CD4-positive, alpha-beta memory T cell (primary cell): ENCODE measurements at regions not wholly inside any gene's neighbourhood (a gene's known extent, or its start where the extent isn't known, plus 50 kb on each side); places are given as distances from the start of the nearest gene placed in this dataset.

ENCODE experiments used
- CTCF ChIA-PET: fragments of 350-600 bp; sonication (Branson Sonifier 250); formaldehyde crosslinking; loops from one replicate; lab custom pipeline; 2021; ENCODE audit warnings: inconsistent platforms; ENCODE audit not compliant: partially characterized antibody; lab: Charles Lee
- POLR2A ChIA-PET: fragments of 350-600 bp; sonication (Branson Sonifier 250); formaldehyde crosslinking; loops from one replicate; lab custom pipeline; 2021; ENCODE audit not compliant: partially characterized antibody; lab: Charles Lee
- DNase-seq, 5 donors: peaks; one replicate each; pipeline versions ENCODE4 v3.0.0 to v3.0.0-alpha.2; 2020 to 2022; ENCODE audit warnings: mixed read lengths in 1 of 5
- H3K27ac ChIP-seq: one replicate; pipeline ENCODE4 v1.7.0; 2013; ENCODE audit warnings: low read depth, low read length
- H3K27me3 ChIP-seq: 2 replicates; pipeline ENCODE4 v1.7.0; 2013; ENCODE audit warnings: mild to moderate bottlenecking, low read length, moderate library complexity; ENCODE audit not compliant: insufficient read depth
- H3K36me3 ChIP-seq: 2 replicates; pipeline ENCODE4 v1.7.0; 2013; ENCODE audit warnings: mild to moderate bottlenecking, low read length, moderate library complexity; ENCODE audit not compliant: insufficient read depth
- H3K4me1 ChIP-seq: 2 replicates; pipeline ENCODE4 v1.7.0; 2013; ENCODE audit warnings: mild to moderate bottlenecking, low read length, moderate library complexity; ENCODE audit not compliant: insufficient read depth
- H3K4me3 ChIP-seq, 2 donors: one replicate each; pipeline ENCODE4 v1.7.0; 2013; ENCODE audit warnings: low read length in 2 of 2, mild to moderate bottlenecking in 1 of 2
- H3K9me3 ChIP-seq, 2 donors: one replicate each; pipeline ENCODE4 v1.7.0; 2013; ENCODE audit warnings: low read length in 2 of 2, control low read depth in 1 of 2; ENCODE audit not compliant: control insufficient read depth in 1 of 2
- H3K27ac Mint-ChIP-seq, 7 donors: one replicate each; pipeline ENCODE4 v1.8.0; 2020 to 2021; ENCODE audit warnings: mixed read lengths in 7 of 7, mild to moderate bottlenecking in 6 of 7, inconsistent platforms in 3 of 7, moderate library complexity in 3 of 7
- H3K27me3 Mint-ChIP-seq, 2 donors: one replicate each; pipeline ENCODE4 v1.8.0; 2020 to 2021; ENCODE audit warnings: mixed read lengths in 2 of 2
- H3K36me3 Mint-ChIP-seq, 2 donors: one replicate each; pipeline ENCODE4 v1.8.0; 2020 to 2021; ENCODE audit warnings: mixed read lengths in 2 of 2, inconsistent platforms in 1 of 2, mild to moderate bottlenecking in 1 of 2
- H3K4me1 Mint-ChIP-seq, 4 donors: one replicate each; pipeline ENCODE4 v1.8.0; 2020 to 2021; ENCODE audit warnings: mixed read lengths in 4 of 4, mild to moderate bottlenecking in 1 of 4
- H3K4me3 Mint-ChIP-seq, 8 donors: one replicate each; pipeline ENCODE4 v1.8.0; 2020 to 2021; ENCODE audit warnings: mixed read lengths in 8 of 8, mild to moderate bottlenecking in 7 of 8, moderate library complexity in 6 of 8, inconsistent platforms in 3 of 8
- H3K9me3 Mint-ChIP-seq, 8 donors: one replicate each; pipeline ENCODE4 v1.8.0; 2020 to 2021; ENCODE audit warnings: mixed read lengths in 8 of 8, mild to moderate bottlenecking in 5 of 8, inconsistent platforms in 3 of 8, moderate library complexity in 1 of 8
- intact Hi-C: fragments of 100-400 bp; cut with micrococcal nuclease; formaldehyde crosslinking; loops from one replicate; pipeline ENCODE4 v1.15.1; 2023

- intact Hi-C loops = no loop called here
- H3K4me3 Mint-ChIP-seq = no peak overlapping the region
- no peak overlapping the region for H3K27ac Mint-ChIP-seq
Measured at GRCh38 chr4:4596720-4597119, 54.9 kb upstream of the STX18 start.

GRCh38 chr4:4595252-4595651 lies 53.4 kb upstream of the STX18 start:
- Histone ChIP-seq H3K4me3 (no peak overlapping the region), H3K27me3 (no peaks in the 10 kb centered on the region), H3K27ac (no peak overlapping the region), H3K9me3 (no peaks in the 10 kb centered on the region), H3K36me3 (no peaks in the 10 kb centered on the region), H3K4me1 (no peaks in the 10 kb centered on the region)
- ChIA-PET CTCF (no interaction called here), POLR2A (no interaction called here)
- Mint-ChIP-seq H3K4me1 (peaks cover 0 to 2% (median 0%) of the 10 kb centered on the region in 4 donors), H3K27ac (no peak overlapping the region), H3K36me3 (peaks cover 24 to 53% of the 10 kb centered on the region in 2 donors), H3K9me3 (peaks cover 2 to 32% (median 18%) of the 10 kb centered on the region in 8 donors), H3K27me3 (no peaks in the 10 kb centered on the region), H3K4me3 (no peak overlapping the region)
- DNase-seq = no peak
- intact Hi-C loops = no loop called here

More at GRCh38 chr4:4596720-4597119, 54.9 kb upstream of the STX18 start:
- Histone ChIP-seq H3K4me1 (no peaks in the 10 kb centered on the region), H3K9me3 (no peaks in the 10 kb centered on the region), H3K36me3 (no peaks in the 10 kb centered on the region), H3K27ac (no peak overlapping the region), H3K4me3 (no peak overlapping the region), H3K27me3 (no peaks in the 10 kb centered on the region)
- Mint-ChIP-seq H3K36me3 (peaks cover 23 to 49% of the 10 kb centered on the region in 2 donors), H3K27me3 (no peaks in the 10 kb centered on the region), H3K4me1 (peaks cover 0 to 2% (median 0%) of the 10 kb centered on the region in 4 donors), H3K9me3 (peaks cover 2 to 32% (median 18%) of the 10 kb centered on the region in 8 donors)
- ChIA-PET CTCF (no interaction called here), POLR2A (no interaction called here)
- no peak for DNase-seq

GRCh38 chr4:4594285-4594920 lies 52.6 kb upstream of the STX18 start:
- no peaks in the 10 kb centered on the region for H3K27me3 Mint-ChIP-seq
- peaks cover 24 to 50% of the 10 kb centered on the region in 2 donors for H3K36me3 Mint-ChIP-seq
- H3K4me3 Mint-ChIP-seq = no peak overlapping the region
- H3K9me3 ChIP-seq = no peaks in the 10 kb centered on the region
- H3K27ac ChIP-seq = no peak overlapping the region
- no peaks in the 10 kb centered on the region for H3K27me3 ChIP-seq
- DNase-seq = no peak
- H3K4me1 Mint-ChIP-seq = peaks cover 0 to under 1% (median 0%) of the 10 kb centered on the region in 4 donors
- no peaks in the 10 kb centered on the region for H3K4me1 ChIP-seq
- intact Hi-C loops = no loop called here
- no peaks in the 10 kb centered on the region for H3K36me3 ChIP-seq
- H3K27ac Mint-ChIP-seq = no peak overlapping the region
- no peak overlapping the region for H3K4me3 ChIP-seq
- CTCF ChIA-PET = no interaction called here
- peaks cover 2 to 32% (median 18%) of the 10 kb centered on the region in 8 donors for H3K9me3 Mint-ChIP-seq
- POLR2A ChIA-PET = no interaction called here

GRCh38 chr4:4593596-4594284 lies 51.9 kb upstream of the STX18 start:
- ChIA-PET POLR2A (no interaction called here), CTCF (no interaction called here)
- Histone ChIP-seq H3K4me1 (no peaks in the 10 kb centered on the region), H3K27ac (no peak overlapping the region), H3K27me3 (no peaks in the 10 kb centered on the region), H3K4me3 (no peak overlapping the region), H3K9me3 (no peaks in the 10 kb centered on the region), H3K36me3 (no peaks in the 10 kb centered on the region)
- H3K27ac Mint-ChIP-seq = no peak overlapping the region
- intact Hi-C loops = no loop called here
- H3K4me1 Mint-ChIP-seq = no peaks in the 10 kb centered on the region
- peaks cover 2 to 32% (median 18%) of the 10 kb centered on the region in 8 donors for H3K9me3 Mint-ChIP-seq
- no peak for DNase-seq
- H3K27me3 Mint-ChIP-seq = no peaks in the 10 kb centered on the region
- peaks cover 22 to 50% of the 10 kb centered on the region in 2 donors for H3K36me3 Mint-ChIP-seq
- no peak overlapping the region for H3K4me3 Mint-ChIP-seq

- H3K4me3 ChIP-seq = no peak overlapping the region
- H3K27me3 Mint-ChIP-seq = no peaks in the 10 kb centered on the region
- H3K27ac Mint-ChIP-seq = no peak overlapping the region
- H3K36me3 Mint-ChIP-seq = peaks cover 22 to 50% of the 10 kb centered on the region in 2 donors
- DNase-seq = no peak
- no peak overlapping the region for H3K4me3 Mint-ChIP-seq
- H3K27me3 ChIP-seq = no peaks in the 10 kb centered on the region
- no peak overlapping the region for H3K27ac ChIP-seq
- H3K4me1 ChIP-seq = no peaks in the 10 kb centered on the region
- H3K9me3 ChIP-seq = no peaks in the 10 kb centered on the region
- ChIA-PET POLR2A (no interaction called here), CTCF (no interaction called here)
- no peaks in the 10 kb centered on the region for H3K36me3 ChIP-seq
- peaks cover 2 to 32% (median 18%) of the 10 kb centered on the region in 8 donors for H3K9me3 Mint-ChIP-seq
- intact Hi-C loops = no loop called here
- no peaks in the 10 kb centered on the region for H3K4me1 Mint-ChIP-seq
Measured at GRCh38 chr4:4592414-4592813, 50.6 kb upstream of the STX18 start.
